B cell (primary cell): ENCODE measurements at regions not wholly inside any gene's neighbourhood (a gene's known extent, or its start where the extent isn't known, plus 50 kb on each side); places are given as distances from the start of the nearest gene placed in this dataset.

Experiments
- EZH2 ChIP-seq: IDR thresholded peaks from 2 replicates; pipeline ENCODE4 v1.6.1; 2012; ENCODE audit warnings: borderline replicate concordance, low read depth, mild to moderate bottlenecking, moderate library complexity, low read length; ENCODE audit not compliant: insufficient read depth, poor library complexity, severe bottlenecking
- TF ChIP-seq, protein P1 (sequence below): fragments of 200-600 bp; IDR thresholded peaks from one replicate; pipeline ENCODE4 v1.8.0; 2022; ENCODE audit warnings: antibody characterized with exemption, mild to moderate bottlenecking

DNA sequence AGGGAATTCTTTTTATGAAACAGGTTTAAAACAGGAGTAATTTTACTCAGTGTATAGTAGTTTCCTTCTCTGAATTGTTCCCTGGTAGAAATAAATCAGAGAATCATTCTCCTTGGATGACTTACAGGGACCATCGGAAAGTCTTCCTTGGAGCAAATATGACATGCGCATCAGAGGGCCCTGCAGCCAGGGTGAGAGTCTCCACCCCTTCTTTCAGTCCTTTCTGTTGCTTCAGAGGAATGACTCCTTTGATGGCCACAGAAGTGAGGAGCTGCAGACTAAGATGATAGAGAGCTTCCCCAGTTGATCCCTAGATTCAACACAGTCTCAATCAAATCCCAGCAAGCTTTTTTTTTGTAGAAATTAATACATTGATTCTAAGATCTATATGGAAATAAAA lies 294.8 kb upstream of the UMPS start:
- TF ChIP-seq, protein P1, sequence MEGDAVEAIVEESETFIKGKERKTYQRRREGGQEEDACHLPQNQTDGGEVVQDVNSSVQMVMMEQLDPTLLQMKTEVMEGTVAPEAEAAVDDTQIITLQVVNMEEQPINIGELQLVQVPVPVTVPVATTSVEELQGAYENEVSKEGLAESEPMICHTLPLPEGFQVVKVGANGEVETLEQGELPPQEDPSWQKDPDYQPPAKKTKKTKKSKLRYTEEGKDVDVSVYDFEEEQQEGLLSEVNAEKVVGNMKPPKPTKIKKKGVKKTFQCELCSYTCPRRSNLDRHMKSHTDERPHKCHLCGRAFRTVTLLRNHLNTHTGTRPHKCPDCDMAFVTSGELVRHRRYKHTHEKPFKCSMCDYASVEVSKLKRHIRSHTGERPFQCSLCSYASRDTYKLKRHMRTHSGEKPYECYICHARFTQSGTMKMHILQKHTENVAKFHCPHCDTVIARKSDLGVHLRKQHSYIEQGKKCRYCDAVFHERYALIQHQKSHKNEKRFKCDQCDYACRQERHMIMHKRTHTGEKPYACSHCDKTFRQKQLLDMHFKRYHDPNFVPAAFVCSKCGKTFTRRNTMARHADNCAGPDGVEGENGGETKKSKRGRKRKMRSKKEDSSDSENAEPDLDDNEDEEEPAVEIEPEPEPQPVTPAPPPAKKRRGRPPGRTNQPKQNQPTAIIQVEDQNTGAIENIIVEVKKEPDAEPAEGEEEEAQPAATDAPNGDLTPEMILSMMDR = no peak
- TF ChIP-seq EZH2 = no peak
